ENCODE measurements at regions not wholly inside any gene's neighbourhood (a gene's known extent, or its start where the extent isn't known, plus 50 kb on each side); places are given as distances from the start of the nearest gene placed in this dataset.

DNA sequence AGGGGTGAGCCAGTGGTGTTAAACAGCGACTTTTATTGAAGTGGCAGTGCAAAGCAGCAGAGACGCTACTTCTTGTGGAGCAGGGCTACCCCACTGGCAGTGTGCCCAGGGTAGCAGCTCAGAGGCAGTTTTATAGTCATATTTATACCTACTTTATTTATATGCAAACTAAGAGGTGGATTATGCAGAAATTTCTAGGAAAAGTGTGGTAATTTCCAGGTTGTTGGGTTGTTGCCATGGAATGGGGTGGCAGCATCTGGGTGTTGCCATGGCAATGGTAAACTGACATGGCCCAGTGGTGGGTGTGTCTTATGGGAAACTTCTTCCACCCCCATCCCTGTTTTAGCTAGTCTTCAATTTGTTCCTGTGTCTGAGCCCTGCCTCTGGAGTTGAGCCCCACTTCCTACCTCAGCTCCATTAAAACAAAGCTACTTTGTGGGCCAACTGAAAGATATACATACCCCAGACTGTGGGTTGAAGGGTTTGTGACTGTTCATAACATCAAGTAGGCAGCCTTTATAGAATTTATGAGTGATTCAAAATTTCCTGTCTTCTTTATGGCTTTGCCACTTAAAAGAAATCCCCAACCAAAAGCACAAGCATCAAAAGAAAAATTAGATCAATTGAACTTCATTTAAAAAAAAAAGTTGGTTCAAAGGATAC, 60.3 kb downstream of the EBLN2 start:
- TF ChIP-seq, protein P1, sequence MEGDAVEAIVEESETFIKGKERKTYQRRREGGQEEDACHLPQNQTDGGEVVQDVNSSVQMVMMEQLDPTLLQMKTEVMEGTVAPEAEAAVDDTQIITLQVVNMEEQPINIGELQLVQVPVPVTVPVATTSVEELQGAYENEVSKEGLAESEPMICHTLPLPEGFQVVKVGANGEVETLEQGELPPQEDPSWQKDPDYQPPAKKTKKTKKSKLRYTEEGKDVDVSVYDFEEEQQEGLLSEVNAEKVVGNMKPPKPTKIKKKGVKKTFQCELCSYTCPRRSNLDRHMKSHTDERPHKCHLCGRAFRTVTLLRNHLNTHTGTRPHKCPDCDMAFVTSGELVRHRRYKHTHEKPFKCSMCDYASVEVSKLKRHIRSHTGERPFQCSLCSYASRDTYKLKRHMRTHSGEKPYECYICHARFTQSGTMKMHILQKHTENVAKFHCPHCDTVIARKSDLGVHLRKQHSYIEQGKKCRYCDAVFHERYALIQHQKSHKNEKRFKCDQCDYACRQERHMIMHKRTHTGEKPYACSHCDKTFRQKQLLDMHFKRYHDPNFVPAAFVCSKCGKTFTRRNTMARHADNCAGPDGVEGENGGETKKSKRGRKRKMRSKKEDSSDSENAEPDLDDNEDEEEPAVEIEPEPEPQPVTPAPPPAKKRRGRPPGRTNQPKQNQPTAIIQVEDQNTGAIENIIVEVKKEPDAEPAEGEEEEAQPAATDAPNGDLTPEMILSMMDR (IDR thresholded peaks at IDR 0.05; ENCODE audit: insufficient read depth, low read depth, low read length), result no peak
- no peak for TF ChIP-seq EZH2 (IDR thresholded peaks at IDR 0.05; ENCODE audit: insufficient read depth, low read length)
